ENCODE measurements at regions not wholly inside any gene's neighbourhood (a gene's known extent, or its start where the extent isn't known, plus 50 kb on each side); places are given as distances from the start of the nearest gene placed in this dataset.

GRCh38 chr16:6297666-6298410 is 1034.8 kb upstream of the RBFOX1 start:
- no peak overlapping the region for H3K4me2 ChIP-seq (ENCODE audit: low read length)

GRCh38 chr16:6286176-6286575 is 1046.5 kb upstream of the RBFOX1 start:
- Histone ChIP-seq H3K9me3 (ENCODE audit: insufficient read depth, low read depth, low read length) (no peaks in the 10 kb centered on the region), H2BK12ac (ENCODE audit: low read length) (no peak overlapping the region), H2AK5ac (ENCODE audit: low read length) (no peak overlapping the region), H3K9ac (ENCODE audit: low read length) (no peak overlapping the region), H3K27me3 (ENCODE audit: insufficient read depth, low read length) (no peaks in the 10 kb centered on the region), H2BK5ac (ENCODE audit: low read depth, low read length, poor library complexity) (no peak overlapping the region), H3K79me1 (ENCODE audit: low read length) (no peaks in the 10 kb centered on the region), H2BK120ac (ENCODE audit: insufficient read depth, low read length, poor library complexity) (no peak overlapping the region), H3K4me2 (ENCODE audit: low read length) (no peak overlapping the region), H2AFZ (ENCODE audit: insufficient read depth, low read length, poor library complexity) (no peak overlapping the region), H3K79me2 (ENCODE audit: control insufficient read depth, insufficient read depth, low read length, poor library complexity) (no peaks in the 10 kb centered on the region), H3K4me3 (ENCODE audit: low read depth, low read length) (no peak overlapping the region), H3K4me1 (ENCODE audit: control insufficient read depth in 1 of 2, insufficient read depth in 2 of 2, low read length in 2 of 2) (no peaks in the 10 kb centered on the region), H4K12ac (ENCODE audit: low read depth, low read length) (no peak overlapping the region), H3K4ac (ENCODE audit: low read depth, low read length) (no peak overlapping the region), H3K27ac (ENCODE audit: low read depth, low read length) (no peak overlapping the region), H3K18ac (ENCODE audit: low read length) (no peak overlapping the region), H4K8ac (ENCODE audit: low read depth, low read length) (no peak overlapping the region), H4K91ac (ENCODE audit: low read depth, low read length) (no peak overlapping the region), H3K36me3 (ENCODE audit: control insufficient read depth in 1 of 2, insufficient read depth in 2 of 2, low read length in 2 of 2) (no peaks in the 10 kb centered on the region), H3K14ac (ENCODE audit: low read length) (no peak overlapping the region), H3K23ac (ENCODE audit: low read length) (no peak overlapping the region)
- no peak for DNase-seq
- no CpG with 5 or more reads among the region's 2 CpGs for WGBS (ENCODE audit: extremely low coverage, insufficient coverage, insufficient read length)

More at GRCh38 chr16:6297666-6298410, 1034.8 kb upstream of the RBFOX1 start:
- no peak overlapping the region for H3K4ac ChIP-seq (ENCODE audit: low read depth, low read length)
- H2AK5ac ChIP-seq (ENCODE audit: low read length): no peak overlapping the region
- H3K27ac ChIP-seq (ENCODE audit: low read depth, low read length): no peak overlapping the region
- no CpG with 5 or more reads among the region's 8 CpGs for WGBS (ENCODE audit: extremely low coverage, insufficient coverage, insufficient read length)
- H4K12ac ChIP-seq (ENCODE audit: low read depth, low read length): no peak overlapping the region
- H3K27me3 ChIP-seq (ENCODE audit: insufficient read depth, low read length): no peaks in the 10 kb centered on the region
- no peak overlapping the region for H4K8ac ChIP-seq (ENCODE audit: low read depth, low read length)
- no peak overlapping the region for H2BK5ac ChIP-seq (ENCODE audit: low read depth, low read length, poor library complexity)
- no peak overlapping the region for H3K4me3 ChIP-seq (ENCODE audit: low read depth, low read length)
- H3K79me1 ChIP-seq (ENCODE audit: low read length): no peaks in the 10 kb centered on the region
- H3K9me3 ChIP-seq (ENCODE audit: insufficient read depth, low read depth, low read length): no peaks in the 10 kb centered on the region
- no peaks in the 10 kb centered on the region for H3K79me2 ChIP-seq (ENCODE audit: control insufficient read depth, insufficient read depth, low read length, poor library complexity)
- no peak for DNase-seq
- no peak overlapping the region for H2AFZ ChIP-seq (ENCODE audit: insufficient read depth, low read length, poor library complexity)
- no peak overlapping the region for H3K18ac ChIP-seq (ENCODE audit: low read length)
- H3K14ac ChIP-seq (ENCODE audit: low read length): no peak overlapping the region
- H2BK120ac ChIP-seq (ENCODE audit: insufficient read depth, low read length, poor library complexity): no peak overlapping the region
- no peak overlapping the region for H3K9ac ChIP-seq (ENCODE audit: low read length)
- H4K91ac ChIP-seq (ENCODE audit: low read depth, low read length): no peak overlapping the region
- H3K4me1 ChIP-seq (ENCODE audit: control insufficient read depth in 1 of 2, insufficient read depth in 2 of 2, low read length in 2 of 2): no peaks in the 10 kb centered on the region
- no peak overlapping the region for H3K23ac ChIP-seq (ENCODE audit: low read length)
- no peaks in the 10 kb centered on the region for H3K36me3 ChIP-seq (ENCODE audit: control insufficient read depth in 1 of 2, insufficient read depth in 2 of 2, low read length in 2 of 2)
- no peak overlapping the region for H2BK12ac ChIP-seq (ENCODE audit: low read length)

GRCh38 chr16:6284731-6285130 is 1047.9 kb upstream of the RBFOX1 start:
- Histone ChIP-seq H3K4me3 (ENCODE audit: low read depth, low read length) (no peak overlapping the region), H3K36me3 (ENCODE audit: control insufficient read depth in 1 of 2, insufficient read depth in 2 of 2, low read length in 2 of 2) (no peaks in the 10 kb centered on the region), H3K9ac (ENCODE audit: low read length) (no peak overlapping the region), H2AFZ (ENCODE audit: insufficient read depth, low read length, poor library complexity) (no peak overlapping the region), H3K18ac (ENCODE audit: low read length) (no peak overlapping the region), H3K4me1 (ENCODE audit: control insufficient read depth in 1 of 2, insufficient read depth in 2 of 2, low read length in 2 of 2) (no peaks in the 10 kb centered on the region), H3K4me2 (ENCODE audit: low read length) (no peak overlapping the region), H3K9me3 (ENCODE audit: insufficient read depth, low read depth, low read length) (no peaks in the 10 kb centered on the region), H4K91ac (ENCODE audit: low read depth, low read length) (no peak overlapping the region), H2BK12ac (ENCODE audit: low read length) (no peak overlapping the region), H4K8ac (ENCODE audit: low read depth, low read length) (no peak overlapping the region), H3K27me3 (ENCODE audit: insufficient read depth, low read length) (no peaks in the 10 kb centered on the region), H3K79me1 (ENCODE audit: low read length) (no peaks in the 10 kb centered on the region), H3K79me2 (ENCODE audit: control insufficient read depth, insufficient read depth, low read length, poor library complexity) (no peaks in the 10 kb centered on the region), H4K12ac (ENCODE audit: low read depth, low read length) (no peak overlapping the region), H3K4ac (ENCODE audit: low read depth, low read length) (no peak overlapping the region), H2BK120ac (ENCODE audit: insufficient read depth, low read length, poor library complexity) (no peak overlapping the region), H2BK5ac (ENCODE audit: low read depth, low read length, poor library complexity) (no peak overlapping the region), H3K27ac (ENCODE audit: low read depth, low read length) (no peak overlapping the region), H3K14ac (ENCODE audit: low read length) (no peak overlapping the region), H2AK5ac (ENCODE audit: low read length) (no peak overlapping the region), H3K23ac (ENCODE audit: low read length) (no peak overlapping the region)
- WGBS (ENCODE audit: extremely low coverage, insufficient coverage, insufficient read length): no CpG with 5 or more reads among the region's 7 CpGs
- DNase-seq: no peak

GRCh38 chr16:6281994-6282393 is 1050.7 kb upstream of the RBFOX1 start:
- Histone ChIP-seq H3K27ac (ENCODE audit: low read depth, low read length) (no peak overlapping the region), H3K36me3 (ENCODE audit: control insufficient read depth in 1 of 2, insufficient read depth in 2 of 2, low read length in 2 of 2) (no peaks in the 10 kb centered on the region), H3K9ac (ENCODE audit: low read length) (no peak overlapping the region), H4K8ac (ENCODE audit: low read depth, low read length) (no peak overlapping the region), H3K4me3 (ENCODE audit: low read depth, low read length) (no peak overlapping the region), H3K79me1 (ENCODE audit: low read length) (no peaks in the 10 kb centered on the region), H3K23ac (ENCODE audit: low read length) (no peak overlapping the region), H3K27me3 (ENCODE audit: insufficient read depth, low read length) (no peaks in the 10 kb centered on the region), H4K91ac (ENCODE audit: low read depth, low read length) (no peak overlapping the region), H2AK5ac (ENCODE audit: low read length) (no peak overlapping the region), H2BK5ac (ENCODE audit: low read depth, low read length, poor library complexity) (no peak overlapping the region), H3K79me2 (ENCODE audit: control insufficient read depth, insufficient read depth, low read length, poor library complexity) (no peaks in the 10 kb centered on the region), H3K18ac (ENCODE audit: low read length) (no peak overlapping the region), H3K9me3 (ENCODE audit: insufficient read depth, low read depth, low read length) (no peaks in the 10 kb centered on the region), H2BK120ac (ENCODE audit: insufficient read depth, low read length, poor library complexity) (no peak overlapping the region), H4K12ac (ENCODE audit: low read depth, low read length) (no peak overlapping the region), H3K14ac (ENCODE audit: low read length) (no peak overlapping the region), H2BK12ac (ENCODE audit: low read length) (no peak overlapping the region), H3K4me1 (ENCODE audit: control insufficient read depth in 1 of 2, insufficient read depth in 2 of 2, low read length in 2 of 2) (no peaks in the 10 kb centered on the region), H2AFZ (ENCODE audit: insufficient read depth, low read length, poor library complexity) (no peak overlapping the region), H3K4ac (ENCODE audit: low read depth, low read length) (no peak overlapping the region), H3K4me2 (ENCODE audit: low read length) (no peak overlapping the region)
- DNase-seq: no peak
- WGBS (ENCODE audit: extremely low coverage, insufficient coverage, insufficient read length): no CpG with 5 or more reads among the region's 1 CpG
